NCI-H2029 treated with DMSO at 0.1 percent for 48 hours (cell line): ENCODE measurements at regions not wholly inside any gene's neighbourhood (a gene's known extent, or its start where the extent isn't known, plus 50 kb on each side); places are given as distances from the start of the nearest gene placed in this dataset.
"Not testable (repeated sequence)": the region's sequence is repeated elsewhere in the genome, so short reads cannot be mapped to it uniquely, and the experiment has no call there.

Experiments used
- DNase-seq: peaks from one replicate; lab custom pipeline; 2025; lab: John Stamatoyannopoulos, UW

GRCh38 chr12:33825986-33826602, 196.2 kb upstream of the ALG10 start:
- DNase-seq: no peak

DNA sequence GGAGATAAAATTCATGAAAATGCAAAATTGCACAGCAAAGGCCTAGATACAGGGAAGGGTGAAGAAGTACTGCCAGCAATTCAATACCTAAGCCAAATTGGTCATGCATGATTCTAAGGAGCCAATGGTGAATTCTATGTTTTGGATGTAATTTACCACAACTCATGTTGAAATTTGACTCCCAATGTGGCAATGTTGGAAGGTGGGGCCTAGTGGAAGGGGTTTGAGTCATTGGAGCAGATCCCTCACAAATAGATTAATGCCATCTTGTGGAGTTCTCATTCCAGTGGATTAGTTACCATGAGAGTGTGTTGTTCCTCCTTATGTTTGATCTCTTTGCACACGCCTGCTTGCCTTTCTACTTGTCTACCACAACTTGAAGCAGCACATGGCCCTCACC, 194.0 kb upstream of the ALG10 start:
- DNase-seq: no peak

GRCh38 chr12:33830070-33830469, 192.2 kb upstream of the ALG10 start:
- DNase-seq: no peak

- DNase-seq: no peak
These were observed 189.4 kb upstream of the ALG10 start for GRCh38 chr12:33832900-33833299.

GRCh38 chr12:33834672-33835071, 187.6 kb upstream of the ALG10 start:
- no peak for DNase-seq

DNA sequence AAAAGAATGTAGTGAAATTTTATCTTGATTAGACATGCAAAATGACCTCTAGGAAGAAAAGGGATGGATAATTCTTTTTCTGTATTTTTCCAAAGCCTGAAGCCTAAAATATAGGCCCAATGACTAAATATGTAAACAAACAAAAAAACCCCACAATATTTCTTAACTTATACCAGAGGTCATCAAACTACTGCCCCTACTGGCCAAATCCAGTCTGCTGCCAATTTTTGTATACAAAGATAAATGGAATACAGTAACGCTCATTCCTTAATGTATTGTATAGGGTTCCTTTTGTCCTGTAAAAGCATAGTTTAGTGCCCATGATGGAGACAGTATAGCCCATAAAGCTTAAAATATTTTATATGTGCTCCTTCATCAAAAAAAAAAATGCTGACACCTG, 145.7 kb upstream of the ALG10 start:
- no peak for DNase-seq

GRCh38 chr12:33892425-33892824, 129.9 kb upstream of the ALG10 start:
- no peak for DNase-seq

DNA sequence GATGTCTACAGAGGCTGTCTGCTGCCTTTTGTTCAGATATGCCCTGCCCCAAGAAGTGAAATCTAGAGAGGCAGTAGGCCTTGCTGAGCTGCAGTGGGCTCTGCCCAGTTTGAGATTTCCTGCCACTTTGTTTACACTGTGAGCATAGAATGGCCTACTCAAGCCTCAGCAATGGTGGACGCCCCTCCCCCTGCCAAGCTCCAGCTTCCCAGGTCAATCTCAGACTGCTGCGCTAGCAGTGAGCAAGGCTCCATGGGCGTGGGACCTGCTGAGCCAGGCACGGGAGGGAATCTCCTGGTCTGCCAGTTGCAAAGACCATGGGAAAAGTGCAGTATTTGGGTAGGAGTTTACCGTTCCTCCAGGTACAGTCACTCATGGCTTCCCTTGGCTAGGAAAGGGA, 101.8 kb upstream of the ALG10 start:
- DNase-seq: not testable (repeated sequence)

DNA sequence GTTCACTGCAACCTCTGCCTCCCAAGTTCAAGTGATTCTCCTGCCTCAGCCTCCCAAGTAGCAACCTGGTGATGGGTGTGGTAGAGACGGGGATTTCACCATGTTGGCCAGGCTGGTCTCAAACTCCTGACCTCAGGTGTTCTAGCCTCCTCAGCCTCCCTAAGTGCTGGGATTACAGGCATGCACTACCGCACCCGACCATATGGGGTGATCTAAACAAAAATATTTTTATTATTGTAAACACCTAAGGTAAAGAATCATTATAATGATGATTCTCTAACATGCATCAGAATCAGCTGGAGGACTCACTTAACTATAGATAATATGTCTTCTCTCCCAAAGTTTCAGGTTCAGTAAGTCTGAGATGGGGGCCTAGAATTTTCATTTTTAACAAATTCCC, 96.2 kb upstream of the ALG10 start:
- DNase-seq: no peak

- DNase-seq: not testable (repeated sequence)
These were observed 84.6 kb upstream of the ALG10 start for GRCh38 chr12:33937669-33938068.

GRCh38 chr12:33942172-33942571, 80.1 kb upstream of the ALG10 start:
- no peak for DNase-seq

GRCh38 chr12:33944703-33945437, 77.4 kb upstream of the ALG10 start:
- DNase-seq: no peak

DNA sequence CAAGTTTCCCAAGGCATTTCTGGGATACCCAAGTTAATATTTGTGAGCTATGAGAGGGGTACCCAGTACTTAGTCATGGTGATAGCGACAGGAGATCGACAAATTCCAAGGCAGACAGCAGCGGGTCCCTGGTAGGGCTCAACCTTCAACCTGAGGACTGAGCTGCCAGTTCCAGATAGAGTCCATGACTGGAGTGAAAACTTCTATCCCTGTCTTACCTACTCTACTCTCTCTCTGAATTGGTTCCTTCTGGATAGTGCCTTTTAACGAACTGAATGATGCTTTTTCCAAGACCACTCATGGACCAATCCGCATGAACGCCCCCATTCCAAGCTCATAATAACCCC, 76.9 kb upstream of the ALG10 start:
- DNase-seq: no peak

- not testable (repeated sequence) for DNase-seq
These were observed 56.1 kb upstream of the ALG10 start for GRCh38 chr12:33966219-33966618.

- DNase-seq: no peak
These were observed 54.5 kb upstream of the ALG10 start for GRCh38 chr12:33967760-33968159.
